Hematopoietic multipotent progenitor cell treated with erythropoietin and hydrocortisone succinate and interleukin-3 and kit ligand, for 4 days (in vitro differentiated cells): ENCODE measurements at regions not wholly inside any gene's neighbourhood (a gene's known extent, or its start where the extent isn't known, plus 50 kb on each side); places are given as distances from the start of the nearest gene placed in this dataset.
"Not testable (repeated sequence)": the region's sequence is repeated elsewhere in the genome, so short reads cannot be mapped to it uniquely, and the experiment has no call there.

Experiments used
- DNase-seq: peaks from one replicate; pipeline ENCODE4 v3.0.0-alpha.2; 2015

GRCh38 chr5:159543326-159543725, 213.0 kb upstream of the IL12B start:
- no peak for DNase-seq

GRCh38 chr5:159545156-159545555, 214.9 kb upstream of the IL12B start:
- DNase-seq = no peak

- no peak for DNase-seq
Observed at GRCh38 chr5:159547466-159548195, 217.3 kb upstream of the IL12B start.

GRCh38 chr5:159548517-159548916, 218.2 kb upstream of the IL12B start:
- no peak for DNase-seq

GRCh38 chr5:159549046-159549445, 218.8 kb upstream of the IL12B start:
- no peak for DNase-seq

- no peak for DNase-seq
Observed at GRCh38 chr5:159550951-159551350, 220.7 kb upstream of the IL12B start.

- DNase-seq = no peak
Observed at GRCh38 chr5:159552751-159553150, 222.5 kb upstream of the IL12B start.

- no peak for DNase-seq
Observed at GRCh38 chr5:159553792-159554191, 223.5 kb upstream of the IL12B start.

- DNase-seq = no peak
Observed at GRCh38 chr5:159555084-159555483, 224.8 kb upstream of the IL12B start.

GRCh38 chr5:159559337-159559736, 229.1 kb upstream of the IL12B start:
- no peak for DNase-seq

GRCh38 chr5:159560088-159560487, 229.8 kb upstream of the IL12B start:
- no peak for DNase-seq

GRCh38 chr5:159564031-159564430, 233.7 kb upstream of the IL12B start:
- no peak for DNase-seq

GRCh38 chr5:159566832-159567231, 236.5 kb upstream of the IL12B start:
- DNase-seq = no peak

GRCh38 chr5:159567461-159567860, 237.2 kb upstream of the IL12B start:
- no peak for DNase-seq

- DNase-seq = no peak
Observed at GRCh38 chr5:159571501-159572244, 241.4 kb upstream of the IL12B start.

GRCh38 chr5:159576902-159577301, 246.6 kb upstream of the IL12B start:
- DNase-seq = no peak

GRCh38 chr5:159581502-159582249, 251.4 kb upstream of the IL12B start:
- no peak for DNase-seq

- DNase-seq = no peak
Observed at GRCh38 chr5:159582756-159583541, 252.7 kb upstream of the IL12B start.

- DNase-seq = no peak
Observed at GRCh38 chr5:159586921-159587320, 256.6 kb upstream of the IL12B start.

GRCh38 chr5:159588941-159589340, 258.7 kb upstream of the IL12B start:
- no peak for DNase-seq

GRCh38 chr5:159593518-159594073, 263.3 kb upstream of the IL12B start:
- DNase-seq = peak; percentile 3

- DNase-seq = not testable (repeated sequence)
Observed at GRCh38 chr5:159595561-159595960, 265.3 kb upstream of the IL12B start.

GRCh38 chr5:159601216-159601615, 270.9 kb upstream of the IL12B start:
- no peak for DNase-seq
